ENCODE measurements at regions not wholly inside any gene's neighbourhood (a gene's known extent, or its start where the extent isn't known, plus 50 kb on each side); places are given as distances from the start of the nearest gene placed in this dataset.
"Not testable (repeated sequence)": the region's sequence is repeated elsewhere in the genome, so short reads cannot be mapped to it uniquely, and the experiment has no call there.

DNA sequence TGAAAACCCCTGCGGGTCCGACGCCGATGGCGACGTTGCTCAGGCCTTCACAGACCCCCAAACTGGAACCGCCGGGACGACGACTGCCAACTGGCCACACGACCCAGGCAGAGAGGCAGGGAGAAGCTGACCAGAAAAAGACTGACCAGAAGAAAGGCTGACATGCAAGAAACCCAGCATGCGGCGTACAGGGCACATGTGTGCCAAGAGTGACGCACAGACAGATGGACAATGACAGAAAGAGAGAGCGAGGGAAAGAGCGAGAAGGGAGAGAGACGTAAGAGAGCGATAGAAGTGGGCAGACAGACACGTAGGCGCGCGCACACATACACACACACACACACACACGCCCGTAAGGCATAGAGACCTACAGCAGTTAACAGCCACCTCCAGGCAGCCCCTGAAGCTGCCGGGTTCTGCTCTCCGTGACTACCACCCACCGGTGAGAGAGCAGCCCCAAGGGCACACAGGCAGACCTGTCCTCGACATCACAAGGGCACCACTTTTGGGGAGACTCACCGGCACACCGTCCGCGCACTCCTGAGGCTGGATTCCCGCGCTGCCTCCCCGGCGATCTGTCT, 67.2 kb upstream of the ZNF527 start:
- DNase-seq (ENCODE audit: low read depth in 2 of 3, low spot score in 1 of 3): no peak

GRCh38 chr19:37304190-37304883, 66.6 kb upstream of the ZNF527 start:
- DNase-seq (ENCODE audit: low read depth in 2 of 3, low spot score in 1 of 3): no peak

- no peak for DNase-seq (ENCODE audit: low read depth in 2 of 3, low spot score in 1 of 3)
Observed at GRCh38 chr19:37304884-37305255, 66.0 kb upstream of the ZNF527 start.

- DNase-seq (ENCODE audit: low read depth in 2 of 3, low spot score in 1 of 3): no peak
Observed at GRCh38 chr19:37306383-37306963, 64.4 kb upstream of the ZNF527 start.

DNA sequence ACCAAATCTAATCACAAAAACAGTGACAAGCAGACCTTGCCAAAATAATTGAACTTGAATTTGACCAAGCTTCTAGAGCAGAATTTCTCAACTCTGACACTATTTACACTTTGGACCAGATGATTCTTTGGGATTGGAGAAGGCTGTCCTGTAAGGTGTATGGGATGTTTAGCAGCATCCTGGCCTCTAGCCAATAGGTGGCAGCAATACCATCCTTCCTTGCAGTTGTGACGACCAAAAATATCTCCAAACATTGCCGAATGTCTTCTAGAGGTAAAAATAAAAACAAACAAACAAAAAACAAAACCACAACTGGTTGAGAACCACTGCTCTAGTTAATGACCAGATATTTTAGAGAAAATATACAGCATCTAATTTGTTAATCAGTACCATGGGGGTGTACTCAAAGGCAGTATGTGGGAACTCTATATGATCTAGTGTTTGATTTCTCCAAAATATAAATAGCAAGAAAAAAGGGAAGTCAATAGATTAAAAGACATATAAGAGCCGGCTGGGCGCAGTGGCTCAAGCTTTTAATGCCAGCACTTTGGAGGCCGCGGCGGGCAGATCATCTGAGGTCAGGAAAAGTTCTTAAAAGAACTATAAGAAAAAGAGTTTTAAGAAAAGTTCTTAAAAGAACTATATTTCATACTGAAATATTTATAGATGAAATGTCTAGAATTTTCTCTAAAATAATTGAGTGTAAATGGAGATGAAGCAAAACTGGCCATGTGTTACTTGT, 60.9 kb upstream of the ZNF527 start:
- DNase-seq (ENCODE audit: low read depth in 2 of 3, low spot score in 1 of 3): no peak

DNA sequence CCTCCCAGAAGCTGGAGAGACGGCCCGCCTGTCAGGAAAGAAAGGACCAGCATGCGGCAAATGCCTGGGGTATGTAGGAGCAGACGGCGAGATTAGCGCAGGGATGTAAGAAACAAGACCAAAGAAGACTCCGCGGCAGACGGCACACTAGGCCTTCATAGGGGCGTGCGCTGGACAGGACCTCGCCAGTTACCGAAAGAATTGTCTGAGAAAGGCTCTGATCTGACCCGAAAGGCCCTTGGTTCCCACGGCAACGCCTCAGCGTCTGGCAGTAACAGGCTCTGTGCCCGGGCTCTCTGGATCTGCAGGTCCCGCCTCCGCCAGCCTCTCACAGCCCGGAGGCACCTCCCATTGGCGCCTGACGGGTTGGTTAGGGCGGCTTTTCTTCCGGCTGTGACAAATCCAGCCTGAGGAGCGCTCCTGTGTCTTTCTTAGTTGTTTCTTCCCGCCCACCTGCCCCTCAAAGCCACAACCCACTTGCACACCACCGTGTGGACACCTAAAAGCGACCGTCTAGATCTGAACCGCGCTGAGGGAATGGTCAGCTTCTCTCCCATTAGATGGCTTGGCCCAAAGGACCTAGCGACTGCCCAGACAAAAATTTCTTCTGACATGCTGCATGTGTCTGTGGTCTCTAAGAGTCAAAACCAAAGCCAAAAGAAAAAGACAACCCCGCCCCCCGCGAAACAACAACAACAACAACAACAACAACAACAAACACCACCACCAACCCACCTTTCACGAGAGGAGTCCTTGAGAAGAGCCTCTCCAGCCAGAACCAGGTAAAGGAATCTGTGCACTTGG, 58.2 kb upstream of the ZNF527 start:
- DNase-seq (ENCODE audit: low read depth in 2 of 3, low spot score in 1 of 3): peak in 2 of 3 donors; percentile 21 to 40

DNA sequence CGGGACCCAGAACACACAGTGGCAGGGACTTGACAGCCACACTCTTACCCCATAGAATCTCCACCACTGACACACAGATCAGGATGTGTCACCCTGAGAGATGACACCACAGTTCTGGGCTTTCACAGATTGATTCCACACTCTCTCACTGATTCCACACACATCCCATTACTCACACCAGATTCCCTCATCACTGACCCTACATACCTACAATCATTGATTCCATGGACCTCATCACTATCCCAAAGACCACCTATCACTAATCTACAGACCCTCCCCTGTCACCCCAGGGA, 57.6 kb upstream of the ZNF527 start:
- DNase-seq (ENCODE audit: low read depth in 2 of 3, low spot score in 1 of 3): no peak

GRCh38 chr19:37317403-37318209, 53.3 kb upstream of the ZNF527 start:
- peak; percentile 84 to 86 (median 86) for DNase-seq (ENCODE audit: low read depth in 2 of 3, low spot score in 1 of 3)

DNA sequence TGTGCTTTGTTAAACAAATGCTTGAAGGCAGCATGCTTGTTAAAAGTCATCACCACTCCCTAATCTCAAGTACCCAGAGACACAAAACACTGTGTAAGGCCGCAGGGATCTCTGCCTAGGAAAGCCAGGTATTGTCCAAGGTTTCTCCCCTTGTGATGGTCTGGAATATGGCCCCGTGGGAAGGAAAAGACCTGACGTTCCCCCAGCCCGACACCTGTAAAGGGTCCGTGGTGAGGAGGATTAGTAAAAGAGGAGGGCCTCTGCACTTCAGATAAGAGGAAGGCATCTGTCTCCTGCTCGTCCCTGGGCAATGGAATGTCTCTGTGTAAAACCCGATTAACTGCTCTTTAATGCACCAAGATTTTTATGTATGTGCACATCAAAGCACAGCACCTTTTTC, 49.9 kb upstream of the ZNF527 start:
- not testable (repeated sequence) for DNase-seq (ENCODE audit: low read depth in 2 of 3, low spot score in 1 of 3)
